ENCODE measurements at regions not wholly inside any gene's neighbourhood (a gene's known extent, or its start where the extent isn't known, plus 50 kb on each side); places are given as distances from the start of the nearest gene placed in this dataset.

GRCh38 chr19:31057476-31057875, 291.8 kb downstream of the TSHZ3 start:
- no peak for DNase-seq (ENCODE audit: low read depth)
- in situ Hi-C loops (cut with HindIII; ENCODE audit: low sequenced_read_pairs) = loop anchor here (5.0 kb wide), 1 partner anchor 35 kb away; no protein-coding TSS in a partner anchor
- no peak overlapping the region for H3K4me3 ChIP-seq (ENCODE audit: low read depth, low read length)
- TF ChIP-seq CTCF (IDR thresholded peaks at IDR 0.05; ENCODE audit: low read depth, low read length, missing control alignments) = no peak

GRCh38 chr19:31055454-31055853, 293.8 kb downstream of the TSHZ3 start:
- DNase-seq (ENCODE audit: low read depth) = no peak
- H3K4me3 ChIP-seq (ENCODE audit: low read depth, low read length) = no peak overlapping the region
- TF ChIP-seq CTCF (IDR thresholded peaks at IDR 0.05; ENCODE audit: low read depth, low read length, missing control alignments) = no peak
- in situ Hi-C loops (cut with HindIII; ENCODE audit: low sequenced_read_pairs) = loop anchor here (5.0 kb wide), 1 partner anchor 37 kb away; no protein-coding TSS in a partner anchor

GRCh38 chr19:31054430-31054829, 294.8 kb downstream of the TSHZ3 start:
- peak; percentile 48 for DNase-seq (ENCODE audit: low read depth)
- H3K4me3 ChIP-seq (ENCODE audit: low read depth, low read length) = no peak overlapping the region
- TF ChIP-seq CTCF (IDR thresholded peaks at IDR 0.05; ENCODE audit: low read depth, low read length, missing control alignments) = peak; percentile 79
- in situ Hi-C loops (cut with HindIII; ENCODE audit: low sequenced_read_pairs) = no loop called here

- no peak for TF ChIP-seq CTCF (IDR thresholded peaks at IDR 0.05; ENCODE audit: low read depth, low read length, missing control alignments)
- in situ Hi-C loops (cut with HindIII; ENCODE audit: low sequenced_read_pairs) = no loop called here
These were observed 299.8 kb downstream of the TSHZ3 start for GRCh38 chr19:31049431-31049830.

GRCh38 chr19:31046024-31046423, 303.2 kb downstream of the TSHZ3 start:
- no peak overlapping the region for H3K4me3 ChIP-seq (ENCODE audit: low read depth, low read length)
- no peak for DNase-seq (ENCODE audit: low read depth)
- in situ Hi-C loops (cut with HindIII; ENCODE audit: low sequenced_read_pairs) = no loop called here
- no peak for TF ChIP-seq CTCF (IDR thresholded peaks at IDR 0.05; ENCODE audit: low read depth, low read length, missing control alignments)

More at GRCh38 chr19:31049431-31049830, 299.8 kb downstream of the TSHZ3 start:
- no peak for DNase-seq (ENCODE audit: low read depth)
- no peak overlapping the region for H3K4me3 ChIP-seq (ENCODE audit: low read depth, low read length)

GRCh38 chr19:31041461-31041860, 307.8 kb downstream of the TSHZ3 start:
- DNase-seq (ENCODE audit: low read depth) = no peak
- TF ChIP-seq CTCF (IDR thresholded peaks at IDR 0.05; ENCODE audit: low read depth, low read length, missing control alignments) = no peak
- in situ Hi-C loops (cut with HindIII; ENCODE audit: low sequenced_read_pairs) = no loop called here
- no peak overlapping the region for H3K4me3 ChIP-seq (ENCODE audit: low read depth, low read length)

- TF ChIP-seq CTCF (IDR thresholded peaks at IDR 0.05; ENCODE audit: low read depth, low read length, missing control alignments) = no peak
- no peak for DNase-seq (ENCODE audit: low read depth)
- H3K4me3 ChIP-seq (ENCODE audit: low read depth, low read length) = no peak overlapping the region
- in situ Hi-C loops (cut with HindIII; ENCODE audit: low sequenced_read_pairs) = no loop called here
These were observed 310.1 kb downstream of the TSHZ3 start for GRCh38 chr19:31039151-31039550.

All from astrocyte of the cerebellum (primary cell).